Brain microvascular endothelial cell (primary cell): ENCODE measurements at regions not wholly inside any gene's neighbourhood (a gene's known extent, or its start where the extent isn't known, plus 50 kb on each side); places are given as distances from the start of the nearest gene placed in this dataset.

Source experiments
- DNase-seq: peaks from one replicate; pipeline ENCODE4 v3.0.0-alpha.2; 2020
- H3K27ac ChIP-seq: fragments of 250-450 bp; sonication (Bioruptor Pico); 2 replicates; pipeline ENCODE4 v1.5.1; 2020; ENCODE audit warnings: mild to moderate bottlenecking, moderate library complexity
- H3K27me3 ChIP-seq: fragments of 250-450 bp; sonication (Bioruptor Pico); replicated peaks from 2 replicates; pipeline ENCODE4 v1.5.1; 2020; ENCODE audit warnings: mild to moderate bottlenecking
- H3K36me3 ChIP-seq: fragments of 250-450 bp; sonication (Bioruptor Pico); replicated peaks from 2 replicates; pipeline ENCODE4 v1.5.1; 2020; ENCODE audit warnings: mild to moderate bottlenecking
- H3K4me3 ChIP-seq: 2 replicates; pipeline ENCODE4 v1.5.1; 2011; ENCODE audit warnings: low read depth, mild to moderate bottlenecking, control low read depth, low read length, moderate library complexity
- in situ Hi-C: cut with HindIII; loops from 2 replicates; pipeline ENCODE4 v1.10.0; 2017; ENCODE audit warnings: low sequenced_read_pairs, low pct_ligation_motif_present
- TF ChIP-seq, protein P1 (sequence below): IDR thresholded peaks from 2 replicates; pipeline ENCODE4 v1.5.1; 2011; ENCODE audit warnings: low read depth, mild to moderate bottlenecking, moderate library complexity, low read length, control low read depth, inconsistent platforms; ENCODE audit errors: missing control alignments

DNA sequence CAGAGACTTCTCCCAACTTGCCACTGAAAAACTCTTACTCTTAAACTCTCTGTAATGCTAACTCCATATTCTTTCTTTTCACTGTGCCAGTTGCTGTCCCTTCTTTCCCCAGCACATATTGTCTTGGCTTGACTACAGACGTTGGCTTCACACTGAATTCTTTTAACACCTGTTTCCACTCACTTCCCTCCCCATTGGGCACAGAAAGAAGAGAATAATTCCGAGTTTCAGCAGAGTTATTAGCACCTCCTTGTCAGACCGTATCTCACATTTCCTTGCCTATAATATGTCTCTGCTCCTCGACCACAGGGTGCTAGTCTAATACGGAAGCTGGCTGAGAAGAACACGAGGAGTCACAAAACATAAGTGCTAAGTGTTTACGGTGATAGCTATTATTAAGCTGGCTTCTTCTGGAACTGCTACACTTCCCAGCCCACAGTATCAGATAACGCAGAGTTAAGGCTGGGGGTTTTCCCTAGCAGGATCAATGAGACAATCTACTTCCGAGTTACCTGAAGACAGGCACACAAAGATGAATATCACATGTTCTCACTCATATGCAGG is 188.5 kb upstream of the CDH8 start:
- in situ Hi-C loops = no loop called here
- Histone ChIP-seq H3K4me3 (no peak overlapping the region), H3K27ac (no peak overlapping the region), H3K36me3 (no peaks in the 10 kb centered on the region), H3K27me3 (no peaks in the 10 kb centered on the region)
- DNase-seq = no peak
- TF ChIP-seq, protein P1, sequence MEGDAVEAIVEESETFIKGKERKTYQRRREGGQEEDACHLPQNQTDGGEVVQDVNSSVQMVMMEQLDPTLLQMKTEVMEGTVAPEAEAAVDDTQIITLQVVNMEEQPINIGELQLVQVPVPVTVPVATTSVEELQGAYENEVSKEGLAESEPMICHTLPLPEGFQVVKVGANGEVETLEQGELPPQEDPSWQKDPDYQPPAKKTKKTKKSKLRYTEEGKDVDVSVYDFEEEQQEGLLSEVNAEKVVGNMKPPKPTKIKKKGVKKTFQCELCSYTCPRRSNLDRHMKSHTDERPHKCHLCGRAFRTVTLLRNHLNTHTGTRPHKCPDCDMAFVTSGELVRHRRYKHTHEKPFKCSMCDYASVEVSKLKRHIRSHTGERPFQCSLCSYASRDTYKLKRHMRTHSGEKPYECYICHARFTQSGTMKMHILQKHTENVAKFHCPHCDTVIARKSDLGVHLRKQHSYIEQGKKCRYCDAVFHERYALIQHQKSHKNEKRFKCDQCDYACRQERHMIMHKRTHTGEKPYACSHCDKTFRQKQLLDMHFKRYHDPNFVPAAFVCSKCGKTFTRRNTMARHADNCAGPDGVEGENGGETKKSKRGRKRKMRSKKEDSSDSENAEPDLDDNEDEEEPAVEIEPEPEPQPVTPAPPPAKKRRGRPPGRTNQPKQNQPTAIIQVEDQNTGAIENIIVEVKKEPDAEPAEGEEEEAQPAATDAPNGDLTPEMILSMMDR = no peak

DNA sequence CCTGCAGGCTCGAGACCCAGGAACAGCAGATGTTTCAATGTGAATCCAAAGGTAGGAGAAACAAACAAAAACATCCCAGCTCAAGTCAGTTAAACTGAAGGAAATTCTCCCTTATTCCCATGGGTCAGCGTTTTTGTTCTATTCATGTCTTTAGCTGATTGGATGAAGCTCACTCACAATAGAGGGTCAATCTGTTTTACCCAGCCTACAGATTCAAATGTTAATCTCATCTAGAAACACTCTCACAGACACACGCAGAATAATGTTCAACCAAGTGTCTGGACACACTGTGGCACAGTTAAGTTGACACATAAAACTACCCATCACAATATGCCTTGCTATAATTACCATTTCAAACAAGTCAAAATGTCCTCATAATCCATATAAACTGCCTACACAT is 180.6 kb upstream of the CDH8 start:
- TF ChIP-seq, protein P1 = no peak
- H3K27me3 ChIP-seq = no peaks in the 10 kb centered on the region
- in situ Hi-C loops = no loop called here
- H3K4me3 ChIP-seq = no peak overlapping the region
- DNase-seq = no peak
- H3K27ac ChIP-seq = no peak overlapping the region
- H3K36me3 ChIP-seq = no peaks in the 10 kb centered on the region

GRCh38 chr16:62213763-62214162 is 177.5 kb upstream of the CDH8 start:
- H3K36me3 ChIP-seq = no peaks in the 10 kb centered on the region
- H3K27ac ChIP-seq = no peak overlapping the region
- H3K27me3 ChIP-seq = no peaks in the 10 kb centered on the region
- DNase-seq = no peak
- no peak overlapping the region for H3K4me3 ChIP-seq
- TF ChIP-seq, protein P1 = no peak
- in situ Hi-C loops = no loop called here

DNA sequence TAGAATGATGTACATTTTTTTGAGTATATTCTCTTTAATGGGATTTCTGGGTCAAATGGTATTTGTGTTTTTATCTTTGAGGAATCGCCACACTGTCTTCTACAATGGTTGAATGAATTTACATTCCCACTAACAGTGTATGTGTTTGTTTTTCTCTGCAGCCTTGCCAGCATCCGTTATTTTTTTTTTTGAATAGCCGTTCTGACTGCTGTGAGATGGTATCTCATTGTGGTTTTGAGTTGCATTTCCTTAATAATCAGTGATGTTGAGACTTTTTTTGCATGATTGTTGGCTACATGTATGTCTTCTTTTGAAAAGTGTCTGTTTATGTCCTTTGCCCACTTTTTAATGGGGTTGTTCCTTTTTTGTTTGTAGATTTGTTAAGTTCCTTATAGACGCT is 172.7 kb upstream of the CDH8 start:
- Histone ChIP-seq H3K27ac (no peak overlapping the region), H3K4me3 (no peak overlapping the region), H3K36me3 (no peaks in the 10 kb centered on the region), H3K27me3 (no peaks in the 10 kb centered on the region)
- DNase-seq = no peak
- TF ChIP-seq, protein P1 = no peak
- in situ Hi-C loops = no loop called here

DNA sequence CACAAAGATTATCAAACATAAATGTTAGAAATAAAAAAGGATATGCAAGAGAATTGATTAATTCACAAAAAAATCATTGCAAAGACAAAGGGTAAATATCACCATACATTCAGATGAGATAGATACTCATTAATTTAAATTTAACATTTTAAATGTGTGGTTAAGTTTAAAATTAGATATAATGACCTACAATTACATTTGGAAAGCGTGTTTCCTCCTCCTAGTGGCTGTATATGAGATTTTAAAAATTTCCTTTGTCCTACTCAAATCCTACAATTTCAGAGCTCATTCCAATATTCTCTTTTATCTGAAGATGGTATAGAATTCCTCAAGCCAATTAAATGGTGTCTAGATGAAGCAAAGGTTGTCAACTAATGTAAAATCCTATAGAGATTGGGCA is 169.2 kb upstream of the CDH8 start:
- no peak overlapping the region for H3K4me3 ChIP-seq
- in situ Hi-C loops = no loop called here
- TF ChIP-seq, protein P1 = no peak
- no peak for DNase-seq
- H3K27ac ChIP-seq = no peak overlapping the region
- no peaks in the 10 kb centered on the region for H3K27me3 ChIP-seq
- no peaks in the 10 kb centered on the region for H3K36me3 ChIP-seq

GRCh38 chr16:62201911-62202310 is 165.7 kb upstream of the CDH8 start:
- in situ Hi-C loops = no loop called here
- H3K27me3 ChIP-seq = no peaks in the 10 kb centered on the region

More at GRCh38 chr16:62201911-62202310, 165.7 kb upstream of the CDH8 start:
- H3K4me3 ChIP-seq = no peak overlapping the region
- no peak for DNase-seq
- H3K36me3 ChIP-seq = no peaks in the 10 kb centered on the region
- TF ChIP-seq, protein P1 = no peak
- no peak overlapping the region for H3K27ac ChIP-seq
